Rectal smooth muscle tissue (tissue), 1 donor: ENCODE measurements at regions not wholly inside any gene's neighbourhood (a gene's known extent, or its start where the extent isn't known, plus 50 kb on each side); places are given as distances from the start of the nearest gene placed in this dataset.

Experiments used
- H3K27ac ChIP-seq: one replicate; pipeline ENCODE4 v1.7.0; 2013; ENCODE audit warnings: low read depth, low read length, inconsistent platforms
- H3K27me3 ChIP-seq: one replicate; pipeline ENCODE4 v1.7.0; 2013; ENCODE audit warnings: low read length; ENCODE audit not compliant: control insufficient read depth, insufficient read depth
- H3K36me3 ChIP-seq: one replicate; pipeline ENCODE4 v1.7.0; 2013; ENCODE audit warnings: low read length; ENCODE audit not compliant: control insufficient read depth, insufficient read depth
- H3K4me1 ChIP-seq: one replicate; pipeline ENCODE4 v1.7.0; 2013; ENCODE audit warnings: low read length; ENCODE audit not compliant: control insufficient read depth, insufficient read depth
- H3K4me3 ChIP-seq: one replicate; pipeline ENCODE4 v1.7.0; 2013; ENCODE audit warnings: low read length
- H3K9ac ChIP-seq: one replicate; pipeline ENCODE4 v1.7.0; 2013; ENCODE audit warnings: low read length

GRCh38 chr14:25908277-25909044, 689.4 kb downstream of the NOVA1 start:
- Histone ChIP-seq H3K36me3 (no peaks in the 10 kb centered on the region), H3K4me1 (peaks cover 3% of the 10 kb centered on the region), H3K4me3 (no peak overlapping the region), H3K27me3 (no peaks in the 10 kb centered on the region), H3K9ac (no peak overlapping the region), H3K27ac (no peak overlapping the region)

DNA sequence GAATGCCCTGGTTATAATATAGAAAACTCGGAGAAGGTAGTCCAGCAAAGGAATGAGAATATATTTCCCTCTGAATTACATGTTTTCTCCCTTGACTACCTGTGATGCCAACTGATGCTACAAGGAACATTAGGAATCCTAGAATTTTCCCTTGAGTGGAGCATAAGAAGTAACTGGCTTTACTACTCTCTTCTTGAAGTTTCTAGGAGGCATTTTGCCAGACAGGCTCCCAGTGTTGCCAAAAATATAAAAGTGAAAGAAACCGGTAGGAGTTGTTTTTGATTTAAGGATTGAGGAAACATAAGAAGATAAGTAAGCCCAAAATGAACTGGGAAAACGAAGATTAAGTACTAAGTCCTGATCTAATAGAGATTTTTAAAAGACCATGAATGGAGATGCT, 693.4 kb downstream of the NOVA1 start:
- no peak overlapping the region for H3K9ac ChIP-seq
- no peaks in the 10 kb centered on the region for H3K27me3 ChIP-seq
- no peaks in the 10 kb centered on the region for H3K36me3 ChIP-seq
- no peak overlapping the region for H3K27ac ChIP-seq
- H3K4me3 ChIP-seq: no peak overlapping the region
- H3K4me1 ChIP-seq: peaks cover 3% of the 10 kb centered on the region

DNA sequence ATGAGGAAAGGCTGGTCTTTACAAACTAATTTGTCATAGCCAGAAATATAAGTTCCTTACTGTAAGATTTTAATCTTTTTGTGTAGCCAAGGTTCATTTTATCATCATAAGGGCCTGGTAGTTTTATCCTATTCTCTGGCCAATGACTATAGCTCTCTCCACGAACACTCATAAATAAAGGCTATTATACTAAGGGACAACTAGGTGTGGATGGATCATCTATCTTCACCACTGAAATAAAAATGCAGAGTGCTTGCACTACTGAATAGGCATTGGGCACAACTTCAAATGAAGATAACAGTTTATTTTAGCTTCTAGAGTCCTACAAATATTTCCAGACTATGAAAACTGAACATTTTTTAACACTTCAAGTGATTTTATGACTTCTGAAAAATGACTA, 698.6 kb downstream of the NOVA1 start:
- H3K36me3 ChIP-seq: no peaks in the 10 kb centered on the region
- H3K27ac ChIP-seq: no peak overlapping the region
- no peak overlapping the region for H3K4me3 ChIP-seq
- H3K27me3 ChIP-seq: no peaks in the 10 kb centered on the region
- H3K9ac ChIP-seq: no peak overlapping the region
- no peaks in the 10 kb centered on the region for H3K4me1 ChIP-seq

GRCh38 chr14:25896777-25897176, 701.1 kb downstream of the NOVA1 start:
- H3K4me3 ChIP-seq: no peak overlapping the region
- no peaks in the 10 kb centered on the region for H3K4me1 ChIP-seq
- no peak overlapping the region for H3K9ac ChIP-seq
- no peaks in the 10 kb centered on the region for H3K36me3 ChIP-seq
- H3K27ac ChIP-seq: no peak overlapping the region
- H3K27me3 ChIP-seq: no peaks in the 10 kb centered on the region

GRCh38 chr14:25895740-25896139, 702.1 kb downstream of the NOVA1 start:
- Histone ChIP-seq H3K4me3 (no peak overlapping the region), H3K4me1 (no peaks in the 10 kb centered on the region), H3K27ac (no peak overlapping the region), H3K36me3 (no peaks in the 10 kb centered on the region), H3K27me3 (no peaks in the 10 kb centered on the region), H3K9ac (no peak overlapping the region)

GRCh38 chr14:25887251-25887878, 710.5 kb downstream of the NOVA1 start:
- Histone ChIP-seq H3K36me3 (no peaks in the 10 kb centered on the region), H3K9ac (no peak overlapping the region), H3K27ac (no peak overlapping the region), H3K4me3 (no peak overlapping the region), H3K27me3 (no peaks in the 10 kb centered on the region), H3K4me1 (peaks cover 2% of the 10 kb centered on the region)

- Histone ChIP-seq H3K9ac (no peak overlapping the region), H3K4me1 (peaks cover 3% of the 10 kb centered on the region), H3K4me3 (no peak overlapping the region), H3K36me3 (no peaks in the 10 kb centered on the region), H3K27ac (no peak overlapping the region), H3K27me3 (no peaks in the 10 kb centered on the region)
Measured at GRCh38 chr14:25884657-25885056, 713.2 kb downstream of the NOVA1 start.

DNA sequence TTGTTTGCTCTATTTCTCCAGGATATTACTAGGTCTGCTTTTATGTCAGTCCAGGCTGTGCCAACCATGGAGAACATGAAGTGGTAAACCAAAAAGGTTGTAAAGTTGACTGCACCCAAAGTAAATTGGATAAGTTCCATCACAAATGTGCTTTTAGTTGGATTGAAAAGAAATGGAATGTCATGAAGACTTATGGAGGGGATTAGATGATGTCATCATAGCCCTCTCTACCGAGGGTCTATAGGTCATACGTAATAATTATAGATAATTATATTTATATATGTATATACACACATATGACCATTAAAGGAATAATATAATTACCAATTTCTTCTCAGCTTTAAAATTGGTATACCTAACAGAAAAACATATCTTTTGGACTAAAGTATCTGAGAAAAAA, 714.9 kb downstream of the NOVA1 start:
- Histone ChIP-seq H3K27me3 (no peaks in the 10 kb centered on the region), H3K27ac (no peak overlapping the region), H3K9ac (no peak overlapping the region), H3K4me3 (no peak overlapping the region), H3K4me1 (peaks cover 3% of the 10 kb centered on the region), H3K36me3 (no peaks in the 10 kb centered on the region)

- Histone ChIP-seq H3K4me3 (no peak overlapping the region), H3K36me3 (no peaks in the 10 kb centered on the region), H3K27ac (no peak overlapping the region), H3K9ac (no peak overlapping the region), H3K4me1 (no peaks in the 10 kb centered on the region), H3K27me3 (no peaks in the 10 kb centered on the region)
Measured at GRCh38 chr14:25875475-25875874, 722.4 kb downstream of the NOVA1 start.

DNA sequence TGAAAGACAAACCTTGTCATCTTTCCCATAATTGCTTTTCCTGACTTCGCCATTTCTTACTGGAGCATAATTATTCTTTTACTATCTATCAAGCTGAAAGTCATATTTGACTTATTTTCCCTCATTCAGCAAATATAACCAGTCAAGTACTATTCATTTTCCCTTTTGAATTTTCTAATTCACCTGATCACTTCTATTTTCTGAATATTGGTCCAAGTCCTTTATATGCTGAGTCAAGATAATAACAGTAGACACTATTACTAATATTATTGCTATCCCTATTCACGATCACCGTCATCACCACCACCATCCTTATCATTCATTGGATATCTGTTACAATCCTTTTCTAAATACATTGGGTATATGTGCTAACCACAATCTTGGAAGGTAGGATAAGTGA, 728.0 kb downstream of the NOVA1 start:
- no peak overlapping the region for H3K9ac ChIP-seq
- H3K4me3 ChIP-seq: no peak overlapping the region
- H3K36me3 ChIP-seq: no peaks in the 10 kb centered on the region
- H3K4me1 ChIP-seq: no peaks in the 10 kb centered on the region
- no peaks in the 10 kb centered on the region for H3K27me3 ChIP-seq
- H3K27ac ChIP-seq: no peak overlapping the region

- no peaks in the 10 kb centered on the region for H3K27me3 ChIP-seq
- H3K4me1 ChIP-seq: no peaks in the 10 kb centered on the region
- no peaks in the 10 kb centered on the region for H3K36me3 ChIP-seq
- no peak overlapping the region for H3K27ac ChIP-seq
- H3K4me3 ChIP-seq: no peak overlapping the region
- H3K9ac ChIP-seq: no peak overlapping the region
Measured at GRCh38 chr14:25868521-25869314, 729.1 kb downstream of the NOVA1 start.

- no peaks in the 10 kb centered on the region for H3K27me3 ChIP-seq
- no peak overlapping the region for H3K27ac ChIP-seq
- H3K9ac ChIP-seq: no peak overlapping the region
- no peaks in the 10 kb centered on the region for H3K4me1 ChIP-seq
- H3K4me3 ChIP-seq: no peak overlapping the region
- no peaks in the 10 kb centered on the region for H3K36me3 ChIP-seq
Measured at GRCh38 chr14:25861406-25861805, 736.4 kb downstream of the NOVA1 start.
